Activated CD8-positive, alpha-beta T cell treated with anti-CD3 and anti-CD28 coated beads, Interleukin-2, amount 10 ng/mL, durations not matched to agents 7 days and 5 days (primary cell): ENCODE measurements at regions not wholly inside any gene's neighbourhood (a gene's known extent, or its start where the extent isn't known, plus 50 kb on each side); places are given as distances from the start of the nearest gene placed in this dataset.

Experiments used
- ATAC-seq: fragments of 150-1000 bp; cut with Tn5 transposase; one replicate; pipeline ENCODE4 v1.10.0; 2021; ENCODE audit warnings: moderate library complexity
- CTCF ChIA-PET: fragments of 350-600 bp; sonication (Branson Sonifier 250); formaldehyde crosslinking; loops from one replicate; lab custom pipeline; 2021; ENCODE audit warnings: antibody characterized with exemption; lab: Charles Lee
- POLR2A ChIA-PET: fragments of 350-600 bp; sonication (Branson Sonifier 250); formaldehyde crosslinking; loops from one replicate; lab custom pipeline; 2021; ENCODE audit warnings: antibody characterized with exemption; lab: Charles Lee
- DNase-seq: peaks from one replicate; pipeline ENCODE4 v3.0.0-alpha.2; 2020
- H3K27ac Mint-ChIP-seq: one replicate; pipeline ENCODE4 v1.8.0; 2021; ENCODE audit warnings: mild to moderate bottlenecking, mixed read lengths
- H3K27me3 Mint-ChIP-seq: one replicate; pipeline ENCODE4 v1.8.0; 2021; ENCODE audit warnings: low read depth, mixed read lengths
- H3K36me3 Mint-ChIP-seq: one replicate; pipeline ENCODE4 v1.8.0; 2021; ENCODE audit warnings: low read depth, mixed read lengths
- H3K4me1 Mint-ChIP-seq: one replicate; pipeline ENCODE4 v1.8.0; 2021; ENCODE audit warnings: low read depth, mixed read lengths
- H3K4me3 Mint-ChIP-seq: one replicate; pipeline ENCODE4 v1.8.0; 2021; ENCODE audit warnings: mild to moderate bottlenecking, mixed read lengths
- H3K9me3 Mint-ChIP-seq: one replicate; pipeline ENCODE4 v1.8.0; 2022; ENCODE audit warnings: mixed read lengths; ENCODE audit not compliant: insufficient read depth

DNA sequence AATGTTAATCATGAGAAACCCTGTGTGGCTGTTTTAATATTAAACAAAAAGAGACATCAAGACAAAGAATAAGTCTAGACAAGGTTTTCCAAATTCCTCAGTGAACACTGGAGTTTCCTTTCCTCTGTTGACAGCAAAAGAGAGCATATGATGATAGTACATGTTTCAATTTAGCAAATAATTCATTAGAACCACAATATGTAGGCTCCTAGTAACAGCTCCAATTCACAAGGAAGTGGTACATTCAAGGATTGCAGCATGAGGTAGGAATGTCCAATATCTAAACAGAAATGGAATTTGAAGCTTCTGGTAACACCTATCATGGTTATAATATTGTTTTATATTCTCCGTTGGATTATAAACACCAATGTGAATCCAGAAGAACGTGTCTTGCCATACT is 203.8 kb upstream of the TECRL start:
- Mint-ChIP-seq H3K4me1 (no peaks in the 10 kb centered on the region), H3K9me3 (no peaks in the 10 kb centered on the region), H3K36me3 (no peaks in the 10 kb centered on the region), H3K27ac (no peak overlapping the region), H3K4me3 (no peak overlapping the region), H3K27me3 (no peaks in the 10 kb centered on the region)
- DNase-seq (no peak), ATAC-seq (no peak)
- ChIA-PET POLR2A (no interaction called here), CTCF (no interaction called here)

GRCh38 chr4:64598066-64598465 is 188.8 kb upstream of the TECRL start:
- ATAC-seq (no peak), DNase-seq (no peak)
- Mint-ChIP-seq H3K36me3 (no peaks in the 10 kb centered on the region), H3K27ac (no peak overlapping the region), H3K9me3 (no peaks in the 10 kb centered on the region), H3K4me1 (no peaks in the 10 kb centered on the region), H3K27me3 (no peaks in the 10 kb centered on the region), H3K4me3 (no peak overlapping the region)
- ChIA-PET POLR2A (no interaction called here), CTCF (no interaction called here)

DNA sequence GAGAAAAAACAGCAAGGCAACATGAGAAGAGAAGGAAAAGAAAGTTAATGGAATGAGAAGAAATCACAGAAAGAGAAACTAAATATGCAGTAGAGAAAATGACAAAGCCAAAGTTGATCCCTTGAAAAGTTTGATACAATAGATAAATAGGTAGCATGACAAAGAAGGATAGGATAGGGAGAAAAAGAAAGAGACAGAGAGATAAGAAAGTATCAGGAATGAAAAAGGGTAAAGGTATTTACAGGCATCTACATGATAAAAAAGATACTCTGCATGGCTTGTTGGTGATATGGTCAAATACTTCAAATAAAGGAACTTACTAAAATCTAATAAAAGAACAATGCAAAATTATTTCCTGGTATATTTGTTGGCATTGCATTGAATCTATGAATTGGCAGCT is 185.5 kb upstream of the TECRL start:
- no peaks in the 10 kb centered on the region for H3K27me3 Mint-ChIP-seq
- H3K4me3 Mint-ChIP-seq: no peak overlapping the region
- ATAC-seq (no peak), DNase-seq (no peak)
- H3K36me3 Mint-ChIP-seq: no peaks in the 10 kb centered on the region
- no peak overlapping the region for H3K27ac Mint-ChIP-seq
- no peaks in the 10 kb centered on the region for H3K9me3 Mint-ChIP-seq
- ChIA-PET CTCF (no interaction called here), POLR2A (no interaction called here)
- H3K4me1 Mint-ChIP-seq: no peaks in the 10 kb centered on the region

DNA sequence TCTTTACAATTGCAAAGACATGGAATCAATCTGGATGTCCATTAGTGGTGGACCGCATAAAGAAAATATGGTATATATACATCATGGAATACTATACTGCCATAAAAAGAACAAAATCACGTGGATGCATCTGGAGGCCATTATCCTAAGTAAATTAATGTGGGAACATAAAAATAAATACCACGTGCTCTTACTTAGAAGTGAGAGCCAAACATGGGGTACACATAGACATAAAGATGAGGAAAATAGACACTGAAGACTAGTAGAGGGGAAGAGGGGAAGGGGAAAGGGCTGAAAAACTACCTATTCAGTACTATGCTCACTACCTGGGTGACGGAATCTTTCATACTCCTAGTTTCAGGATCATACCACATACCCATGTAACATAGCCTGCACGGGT is 179.3 kb upstream of the TECRL start:
- no peaks in the 10 kb centered on the region for H3K36me3 Mint-ChIP-seq
- H3K27me3 Mint-ChIP-seq: no peaks in the 10 kb centered on the region
- CTCF ChIA-PET: no interaction called here
- no peaks in the 10 kb centered on the region for H3K9me3 Mint-ChIP-seq
- POLR2A ChIA-PET: no interaction called here
- DNase-seq: no peak
- no peak for ATAC-seq
- H3K4me3 Mint-ChIP-seq: no peak overlapping the region
- H3K4me1 Mint-ChIP-seq: no peaks in the 10 kb centered on the region
- no peak overlapping the region for H3K27ac Mint-ChIP-seq

- no peak overlapping the region for H3K27ac Mint-ChIP-seq
- ChIA-PET POLR2A (no interaction called here), CTCF (no interaction called here)
- peak; percentile 22 for DNase-seq
- no peak for ATAC-seq
- H3K4me1 Mint-ChIP-seq: no peaks in the 10 kb centered on the region
- no peak overlapping the region for H3K4me3 Mint-ChIP-seq
- no peaks in the 10 kb centered on the region for H3K36me3 Mint-ChIP-seq
- no peaks in the 10 kb centered on the region for H3K27me3 Mint-ChIP-seq
- H3K9me3 Mint-ChIP-seq: no peaks in the 10 kb centered on the region
These were observed 175.8 kb upstream of the TECRL start for GRCh38 chr4:64584981-64585557.

GRCh38 chr4:64584125-64584524 is 174.9 kb upstream of the TECRL start:
- Mint-ChIP-seq H3K4me1 (no peaks in the 10 kb centered on the region), H3K36me3 (no peaks in the 10 kb centered on the region), H3K9me3 (no peaks in the 10 kb centered on the region), H3K27me3 (no peaks in the 10 kb centered on the region), H3K4me3 (no peak overlapping the region), H3K27ac (no peak overlapping the region)
- no peak for DNase-seq
- POLR2A ChIA-PET: no interaction called here
- CTCF ChIA-PET: interaction anchor here (0.9 kb wide), 1 partner anchor 9 kb away, joined by 3 read pairs; no protein-coding TSS in a partner anchor
- ATAC-seq: no peak

GRCh38 chr4:64582492-64582891 is 173.2 kb upstream of the TECRL start:
- H3K36me3 Mint-ChIP-seq: no peaks in the 10 kb centered on the region
- ATAC-seq (no peak), DNase-seq (no peak)
- no peak overlapping the region for H3K27ac Mint-ChIP-seq
- no peaks in the 10 kb centered on the region for H3K4me1 Mint-ChIP-seq
- POLR2A ChIA-PET: no interaction called here
- H3K9me3 Mint-ChIP-seq: no peaks in the 10 kb centered on the region
- no peaks in the 10 kb centered on the region for H3K27me3 Mint-ChIP-seq
- CTCF ChIA-PET: no interaction called here
- no peak overlapping the region for H3K4me3 Mint-ChIP-seq

DNA sequence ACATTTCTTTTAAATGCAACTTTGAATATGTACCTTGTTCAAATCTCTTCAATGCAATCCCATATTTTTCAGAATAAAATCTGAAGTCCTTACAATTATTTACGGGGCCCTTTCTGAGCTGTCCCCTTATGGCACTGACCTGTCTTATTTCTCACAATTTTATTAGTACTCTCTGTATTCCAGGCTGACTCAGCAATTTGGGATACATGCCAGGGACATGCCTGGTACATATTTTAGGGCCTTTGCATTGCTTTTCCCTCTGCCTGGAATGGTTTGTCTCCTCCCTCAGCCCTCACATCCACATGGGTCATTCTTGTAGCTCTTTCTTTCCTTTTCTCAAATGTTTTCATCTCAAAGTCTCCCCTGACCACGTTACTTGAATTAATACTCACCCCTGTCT is 172.2 kb upstream of the TECRL start:
- ChIA-PET POLR2A (no interaction called here), CTCF (no interaction called here)
- Mint-ChIP-seq H3K27me3 (no peaks in the 10 kb centered on the region), H3K9me3 (no peaks in the 10 kb centered on the region), H3K27ac (no peak overlapping the region), H3K36me3 (no peaks in the 10 kb centered on the region), H3K4me3 (no peak overlapping the region), H3K4me1 (no peaks in the 10 kb centered on the region)
- no peak for DNase-seq
- ATAC-seq: no peak

DNA sequence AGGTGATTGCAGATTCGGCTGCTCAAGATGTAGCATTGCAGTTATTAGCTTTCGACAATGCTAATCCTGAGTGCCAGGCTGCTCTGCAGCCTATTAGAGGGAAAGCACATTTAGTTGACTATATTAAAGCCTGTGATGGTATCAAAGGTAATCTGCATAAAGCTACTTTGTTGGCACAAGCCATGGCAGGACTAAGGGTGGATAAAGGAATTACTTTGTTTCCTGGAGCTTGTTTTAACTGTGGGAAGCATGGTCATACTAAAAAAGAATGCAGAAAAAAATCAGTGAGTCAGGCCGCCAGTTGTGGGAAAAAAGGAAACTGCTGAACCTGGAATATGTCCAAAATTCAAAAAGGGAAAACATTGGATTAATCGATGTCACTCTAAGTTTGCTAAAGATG is 154.9 kb upstream of the TECRL start:
- ChIA-PET CTCF (no interaction called here), POLR2A (no interaction called here)
- H3K27me3 Mint-ChIP-seq: no peaks in the 10 kb centered on the region
- H3K4me3 Mint-ChIP-seq: no peak overlapping the region
- no peaks in the 10 kb centered on the region for H3K4me1 Mint-ChIP-seq
- no peaks in the 10 kb centered on the region for H3K9me3 Mint-ChIP-seq
- ATAC-seq: no peak
- no peak overlapping the region for H3K27ac Mint-ChIP-seq
- H3K36me3 Mint-ChIP-seq: no peaks in the 10 kb centered on the region
- no peak for DNase-seq

- H3K27ac Mint-ChIP-seq: no peak overlapping the region
- H3K4me1 Mint-ChIP-seq: no peaks in the 10 kb centered on the region
- POLR2A ChIA-PET: no interaction called here
These were observed 150.3 kb upstream of the TECRL start for GRCh38 chr4:64559571-64559970.

GRCh38 chr4:64551125-64551524 is 141.9 kb upstream of the TECRL start:
- ChIA-PET CTCF (no interaction called here), POLR2A (no interaction called here)
- Mint-ChIP-seq H3K4me1 (no peaks in the 10 kb centered on the region), H3K27me3 (no peaks in the 10 kb centered on the region), H3K36me3 (no peaks in the 10 kb centered on the region), H3K4me3 (no peak overlapping the region), H3K27ac (no peak overlapping the region), H3K9me3 (no peaks in the 10 kb centered on the region)
- DNase-seq (no peak), ATAC-seq (no peak)

More at GRCh38 chr4:64559571-64559970, 150.3 kb upstream of the TECRL start:
- no peaks in the 10 kb centered on the region for H3K9me3 Mint-ChIP-seq
- H3K4me3 Mint-ChIP-seq: no peak overlapping the region
- DNase-seq (no peak), ATAC-seq (no peak)
- CTCF ChIA-PET: no interaction called here
- H3K36me3 Mint-ChIP-seq: no peaks in the 10 kb centered on the region
- no peaks in the 10 kb centered on the region for H3K27me3 Mint-ChIP-seq

DNA sequence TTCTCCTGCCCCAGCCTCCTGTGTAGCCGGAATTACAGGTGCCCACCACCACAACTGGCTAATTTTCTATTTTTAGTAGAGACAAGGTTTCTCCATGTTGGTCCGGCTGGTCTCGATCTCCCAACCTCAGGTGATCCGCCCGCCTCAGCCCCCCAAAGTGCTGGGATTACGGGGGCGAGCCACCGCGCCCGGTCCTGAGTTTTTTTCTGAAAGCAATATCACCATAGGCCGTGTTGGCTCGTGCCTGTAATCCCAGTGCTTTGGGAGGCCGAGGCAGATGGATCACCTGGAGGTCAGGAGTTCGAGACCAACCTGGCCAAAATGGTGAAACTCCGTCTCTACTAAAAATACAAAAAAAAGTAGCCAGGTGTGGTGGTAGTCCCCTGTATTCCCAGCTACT is 136.3 kb upstream of the TECRL start:
- Mint-ChIP-seq H3K27ac (no peak overlapping the region), H3K4me3 (no peak overlapping the region), H3K36me3 (no peaks in the 10 kb centered on the region), H3K9me3 (no peaks in the 10 kb centered on the region), H3K27me3 (no peaks in the 10 kb centered on the region), H3K4me1 (no peaks in the 10 kb centered on the region)
- no peak for ATAC-seq
- no peak for DNase-seq
- ChIA-PET POLR2A (no interaction called here), CTCF (no interaction called here)

- no peak for ATAC-seq
- no peaks in the 10 kb centered on the region for H3K4me1 Mint-ChIP-seq
- H3K27me3 Mint-ChIP-seq: no peaks in the 10 kb centered on the region
- CTCF ChIA-PET: interaction anchor here (0.6 to 1.6 kb wide), 8 partner anchors 9 to 390 kb away, joined by 3 to 12 read pairs (median 5); no protein-coding TSS in a partner anchor
- no peaks in the 10 kb centered on the region for H3K9me3 Mint-ChIP-seq
- no peak overlapping the region for H3K27ac Mint-ChIP-seq
- H3K4me3 Mint-ChIP-seq: no peak overlapping the region
- no peaks in the 10 kb centered on the region for H3K36me3 Mint-ChIP-seq
- DNase-seq: peak; percentile 55
- POLR2A ChIA-PET: no interaction called here
These were observed 130.1 kb upstream of the TECRL start for GRCh38 chr4:64539234-64539849.
